K562 (cell line): ENCODE measurements at regions not wholly inside any gene's neighbourhood (a gene's known extent, or its start where the extent isn't known, plus 50 kb on each side); places are given as distances from the start of the nearest gene placed in this dataset.

Experiments used
- AFF1 ChIP-seq, 2 experiments: fragments of 450-650 bp; IDR thresholded peaks; 2 replicates each; pipeline ENCODE4 v1.6.1; 2018; ENCODE audit warnings: mild to moderate bottlenecking in 2 of 2, low read depth in 1 of 2; ENCODE audit not compliant: partially characterized antibody in 2 of 2
- AFF4 ChIP-seq: sonication (generic); formaldehyde crosslinking; IDR thresholded peaks from 2 replicates; pipeline ENCODE4 v1.8.0; 2023; ENCODE audit warnings: mild to moderate bottlenecking, missing genetic modification reagents
- BCOR ChIP-seq: fragments of 450-650 bp; IDR thresholded peaks from 2 replicates; pipeline ENCODE4 v1.6.1; 2016
- CEBPZ ChIP-seq: fragments of 150-350 bp; IDR thresholded peaks from 2 replicates; pipeline ENCODE4 v1.6.1; 2014; ENCODE audit warnings: low read depth, mild to moderate bottlenecking, low read length, borderline replicate concordance
- DLX4 ChIP-seq: fragments of 250-450 bp; sonication (Bioruptor Pico); IDR thresholded peaks from 2 replicates; pipeline ENCODE4 v1.6.1; 2021; ENCODE audit warnings: mild to moderate bottlenecking
- ETS1 ChIP-seq: conservative IDR thresholded peaks from 2 replicates; pipeline ENCODE4 v1.6.1; 2011; ENCODE audit warnings: low read depth, mild to moderate bottlenecking, low read length; ENCODE audit not compliant: control insufficient read depth
- HMBOX1 ChIP-seq: sonication (generic); IDR thresholded peaks from 2 replicates; pipeline ENCODE4 v1.6.1; 2016
- NCOA1 ChIP-seq: fragments of 450-650 bp; IDR thresholded peaks from 2 replicates; pipeline ENCODE4 v1.6.1; 2016; ENCODE audit warnings: low read depth
- POLR2H ChIP-seq: IDR thresholded peaks from 2 replicates; pipeline ENCODE4 v1.6.1; 2016; ENCODE audit warnings: missing genetic modification characterization, low read depth, mild to moderate bottlenecking, control low read depth, missing compliant biosample characterization, moderate library complexity
- SMC3 ChIP-seq: conservative IDR thresholded peaks from 2 replicates; pipeline ENCODE4 v1.6.1; 2011; ENCODE audit warnings: low read depth, low read length, improper control_type of control experiment; ENCODE audit not compliant: insufficient read depth
- TCF7L2 ChIP-seq: fragments of 150-350 bp; IDR thresholded peaks from 2 replicates; pipeline ENCODE4 v1.6.1; 2016; ENCODE audit warnings: low read depth, mild to moderate bottlenecking, low read length, moderate library complexity
- ZBTB8A ChIP-seq: fragments of 450-650 bp; IDR thresholded peaks from 2 replicates; pipeline ENCODE4 v1.6.1; 2018; ENCODE audit warnings: mild to moderate bottlenecking, moderate library complexity; ENCODE audit not compliant: partially characterized antibody
- ZNF3 ChIP-seq: fragments of 250-450 bp; sonication (Bioruptor Pico); IDR thresholded peaks from 2 replicates; pipeline ENCODE4 v1.5.0; 2021; ENCODE audit warnings: mild to moderate bottlenecking, moderate library complexity
- ZSCAN29 ChIP-seq: fragments of 450-650 bp; IDR thresholded peaks from 2 replicates; pipeline ENCODE4 v1.6.1; 2017
- ZSCAN32 ChIP-seq: fragments of 450-650 bp; formaldehyde crosslinking; IDR thresholded peaks from 2 replicates; pipeline ENCODE4 v1.4.0; 2020; ENCODE audit warnings: mild to moderate bottlenecking, moderate library complexity

- TF ChIP-seq AFF4 (CRISPR knock-in tag) = no peak
- TF ChIP-seq NCOA1 = no peak
- TF ChIP-seq POLR2H (tag) = no peak
- TF ChIP-seq TCF7L2 = no peak
- no peak for TF ChIP-seq ZBTB8A
- no peak for TF ChIP-seq CEBPZ
- no peak for TF ChIP-seq DLX4 (CRISPR knock-in tag)
- TF ChIP-seq BCOR = no peak
- no peak for TF ChIP-seq AFF1 (IDR thresholded peaks at IDR 0.05; ENCODE audit: low read depth in 1 of 2, partially characterized antibody in 2 of 2)
- TF ChIP-seq HMBOX1 = no peak
- TF ChIP-seq SMC3 = 0 out of 2 replicates have a peak, but pooled peaks have one; percentile 3
- no peak for TF ChIP-seq ZNF3 (CRISPR knock-in tag)
- TF ChIP-seq ZSCAN32 = no peak
- TF ChIP-seq ETS1 = no peak
- TF ChIP-seq ZSCAN29 = no peak
Observed at GRCh38 chr3:156010829-156011228, 109.5 kb upstream of the KCNAB1 start (continued).
